ENCODE measurements at regions not wholly inside any gene's neighbourhood (a gene's known extent, or its start where the extent isn't known, plus 50 kb on each side); places are given as distances from the start of the nearest gene placed in this dataset.

DNA sequence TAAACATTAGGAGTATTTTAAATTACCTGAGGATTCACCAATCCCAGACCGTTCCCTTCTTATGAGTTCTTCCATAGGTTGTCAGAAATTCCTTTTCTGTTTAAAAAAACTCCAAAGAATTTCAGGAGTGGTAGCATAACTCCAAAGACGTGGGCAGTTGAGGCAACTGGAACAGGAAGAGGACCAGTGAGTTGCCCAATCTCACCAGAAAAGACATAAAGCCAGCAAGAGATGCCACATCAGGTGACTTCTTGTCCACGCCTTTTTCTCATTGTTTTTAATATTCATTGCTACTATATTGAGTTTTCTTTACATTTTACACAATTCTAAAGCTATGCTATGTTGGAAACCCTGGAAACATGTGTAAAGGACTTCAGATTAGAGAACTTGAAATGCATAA, 88.1 kb upstream of the JAK1 start:
- H3K4me3 Mint-ChIP-seq = no peak overlapping the region
- no peaks in the 10 kb centered on the region for H3K9me3 ChIP-seq (ENCODE audit: control insufficient read depth, low read length)
- H3K36me3 ChIP-seq (ENCODE audit: control insufficient read depth, insufficient read depth, low read length) = peaks cover 44% of the 10 kb centered on the region
- H3K9ac ChIP-seq (ENCODE audit: extremely low read depth, low read length, poor library complexity, severe bottlenecking) = no peak overlapping the region
- DNase-seq = no peak
- H3K4me1 ChIP-seq (ENCODE audit: control insufficient read depth, insufficient read depth, low read length) = no peaks in the 10 kb centered on the region
- no peak overlapping the region for H3K27ac Mint-ChIP-seq
- H3K27me3 Mint-ChIP-seq (ENCODE audit: insufficient read depth) = no peaks in the 10 kb centered on the region
- TF ChIP-seq, protein P1, sequence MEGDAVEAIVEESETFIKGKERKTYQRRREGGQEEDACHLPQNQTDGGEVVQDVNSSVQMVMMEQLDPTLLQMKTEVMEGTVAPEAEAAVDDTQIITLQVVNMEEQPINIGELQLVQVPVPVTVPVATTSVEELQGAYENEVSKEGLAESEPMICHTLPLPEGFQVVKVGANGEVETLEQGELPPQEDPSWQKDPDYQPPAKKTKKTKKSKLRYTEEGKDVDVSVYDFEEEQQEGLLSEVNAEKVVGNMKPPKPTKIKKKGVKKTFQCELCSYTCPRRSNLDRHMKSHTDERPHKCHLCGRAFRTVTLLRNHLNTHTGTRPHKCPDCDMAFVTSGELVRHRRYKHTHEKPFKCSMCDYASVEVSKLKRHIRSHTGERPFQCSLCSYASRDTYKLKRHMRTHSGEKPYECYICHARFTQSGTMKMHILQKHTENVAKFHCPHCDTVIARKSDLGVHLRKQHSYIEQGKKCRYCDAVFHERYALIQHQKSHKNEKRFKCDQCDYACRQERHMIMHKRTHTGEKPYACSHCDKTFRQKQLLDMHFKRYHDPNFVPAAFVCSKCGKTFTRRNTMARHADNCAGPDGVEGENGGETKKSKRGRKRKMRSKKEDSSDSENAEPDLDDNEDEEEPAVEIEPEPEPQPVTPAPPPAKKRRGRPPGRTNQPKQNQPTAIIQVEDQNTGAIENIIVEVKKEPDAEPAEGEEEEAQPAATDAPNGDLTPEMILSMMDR (conservative IDR thresholded peaks at IDR 0.05) = no peak
- H3K9me3 Mint-ChIP-seq = no peaks in the 10 kb centered on the region
- peaks cover 46% of the 10 kb centered on the region for H3K36me3 Mint-ChIP-seq (ENCODE audit: low read depth)
- H3K4me3 ChIP-seq (ENCODE audit: low read length) = no peak overlapping the region
- no peaks in the 10 kb centered on the region for H3K27me3 ChIP-seq (ENCODE audit: control insufficient read depth, insufficient read depth, low read length, poor library complexity, severe bottlenecking)
- no peak overlapping the region for H3K27ac ChIP-seq (ENCODE audit: low read depth, low read length)
- peaks cover 9% of the 10 kb centered on the region for H3K4me1 Mint-ChIP-seq
- 92 to 93% methylated on average over 2 to 3 of the region's 3 CpGs for WGBS, 2 experiments (ENCODE audit: insufficient coverage in 1 of 2, insufficient read length in 1 of 2)

DNA sequence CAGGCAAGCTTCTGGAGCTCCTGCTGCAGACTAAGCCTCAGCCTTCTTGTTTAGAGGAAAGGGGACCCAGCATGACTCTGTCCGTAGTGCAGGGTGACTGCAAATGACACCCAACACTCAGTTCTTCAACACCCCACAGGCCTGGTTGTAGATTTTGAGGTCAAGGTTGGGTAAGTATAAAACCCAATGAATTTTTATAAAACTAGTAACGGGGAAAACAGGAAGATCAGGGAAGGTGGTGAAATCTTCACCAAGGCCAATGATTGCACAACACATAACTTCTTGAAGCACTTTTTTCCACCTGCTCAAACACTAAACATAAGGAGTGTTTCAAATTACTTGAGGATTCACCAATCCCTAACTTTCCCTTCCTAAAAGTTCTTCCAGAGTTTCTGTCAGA, 89.4 kb upstream of the JAK1 start:
- Mint-ChIP-seq H3K27ac (no peak overlapping the region), H3K27me3 (ENCODE audit: insufficient read depth) (no peaks in the 10 kb centered on the region), H3K36me3 (ENCODE audit: low read depth) (peaks cover 47% of the 10 kb centered on the region), H3K9me3 (no peaks in the 10 kb centered on the region), H3K4me3 (no peak overlapping the region), H3K4me1 (peaks cover 4% of the 10 kb centered on the region)
- DNase-seq = no peak
- 88% methylated on average over 2 of the region's 2 CpGs; no CpG with 5 or more reads in 1 of the 2 experiments for WGBS, 2 experiments (ENCODE audit: insufficient coverage in 1 of 2, insufficient read length in 1 of 2)
- H3K9ac ChIP-seq (ENCODE audit: extremely low read depth, low read length, poor library complexity, severe bottlenecking) = no peak overlapping the region
- H3K9me3 ChIP-seq (ENCODE audit: control insufficient read depth, low read length) = no peaks in the 10 kb centered on the region
- H3K4me1 ChIP-seq (ENCODE audit: control insufficient read depth, insufficient read depth, low read length) = no peaks in the 10 kb centered on the region
- TF ChIP-seq, protein P1 (conservative IDR thresholded peaks at IDR 0.05) = no peak
- peaks cover 44% of the 10 kb centered on the region for H3K36me3 ChIP-seq (ENCODE audit: control insufficient read depth, insufficient read depth, low read length)
- H3K27ac ChIP-seq (ENCODE audit: low read depth, low read length) = no peak overlapping the region
- H3K27me3 ChIP-seq (ENCODE audit: control insufficient read depth, insufficient read depth, low read length, poor library complexity, severe bottlenecking) = no peaks in the 10 kb centered on the region
- H3K4me3 ChIP-seq (ENCODE audit: low read length) = no peak overlapping the region

DNA sequence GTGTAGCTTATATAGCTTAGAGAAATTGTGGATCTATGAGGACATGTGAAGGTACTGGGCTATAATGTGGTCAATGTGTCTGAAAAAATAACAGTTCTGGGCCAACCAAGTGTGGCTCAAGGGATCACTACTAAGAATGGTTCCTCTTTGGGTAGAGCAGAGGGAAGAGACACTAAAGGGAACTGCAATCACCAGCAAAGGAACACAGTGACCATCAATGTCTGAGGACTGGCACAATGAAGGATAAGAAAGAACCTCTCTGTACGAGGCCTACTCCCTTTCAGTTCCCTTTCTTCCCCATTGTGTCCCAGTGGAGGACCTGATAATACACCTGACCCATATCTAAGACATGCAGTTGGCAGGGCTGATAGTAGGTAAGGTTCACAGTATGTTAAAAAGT, 89.9 kb upstream of the JAK1 start:
- Mint-ChIP-seq H3K27ac (no peak overlapping the region), H3K27me3 (ENCODE audit: insufficient read depth) (no peaks in the 10 kb centered on the region), H3K4me1 (peaks cover 2% of the 10 kb centered on the region), H3K9me3 (no peaks in the 10 kb centered on the region), H3K36me3 (ENCODE audit: low read depth) (peaks cover 49% of the 10 kb centered on the region), H3K4me3 (no peak overlapping the region)
- no peak overlapping the region for H3K9ac ChIP-seq (ENCODE audit: extremely low read depth, low read length, poor library complexity, severe bottlenecking)
- H3K4me3 ChIP-seq (ENCODE audit: low read length) = no peak overlapping the region
- no peaks in the 10 kb centered on the region for H3K27me3 ChIP-seq (ENCODE audit: control insufficient read depth, insufficient read depth, low read length, poor library complexity, severe bottlenecking)
- 92 to 100% methylated on average over 1 of the region's 1 CpG for WGBS, 2 experiments (ENCODE audit: insufficient coverage in 1 of 2, insufficient read length in 1 of 2)
- peaks cover 44% of the 10 kb centered on the region for H3K36me3 ChIP-seq (ENCODE audit: control insufficient read depth, insufficient read depth, low read length)
- TF ChIP-seq, protein P1 (conservative IDR thresholded peaks at IDR 0.05) = no peak
- H3K9me3 ChIP-seq (ENCODE audit: control insufficient read depth, low read length) = no peaks in the 10 kb centered on the region
- no peak overlapping the region for H3K27ac ChIP-seq (ENCODE audit: low read depth, low read length)
- H3K4me1 ChIP-seq (ENCODE audit: control insufficient read depth, insufficient read depth, low read length) = no peaks in the 10 kb centered on the region
- DNase-seq = no peak
